ENCODE measurements at regions not wholly inside any gene's neighbourhood (a gene's known extent, or its start where the extent isn't known, plus 50 kb on each side); places are given as distances from the start of the nearest gene placed in this dataset.

DNA sequence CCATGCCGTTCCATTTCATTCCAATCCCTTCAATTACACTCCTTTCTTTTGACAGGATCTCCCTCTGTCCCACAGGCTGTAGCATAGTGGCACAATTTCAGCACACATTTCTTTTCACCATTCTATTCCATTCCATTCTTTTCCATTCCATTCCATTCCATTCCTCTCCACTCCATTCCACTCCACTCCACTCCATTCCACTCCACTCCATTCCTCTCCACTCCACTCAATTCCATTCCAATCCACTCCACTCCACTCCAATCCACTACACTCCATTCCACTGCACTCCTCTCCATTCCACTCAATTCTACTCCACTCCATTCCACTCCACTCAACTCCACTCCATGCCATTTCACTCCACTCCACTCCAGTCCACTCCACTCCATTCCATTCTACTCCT lies 1495.1 kb downstream of the TSPY10 start:
- intact Hi-C loops (cut with DNase I; ENCODE audit: low total_unique reads) (no loop called here), in situ Hi-C loops (cut with MboI; ENCODE audit: low pct_ligation_motif_present in 1 of 4, low pct_unique_long_range_greater_than_20kb in 1 of 4, low sequenced_read_pairs in 3 of 4) (no loop called here)
- WGBS, 2 donors (ENCODE audit: low coverage in 1 of 2) = 57% methylated on average over 1 of the region's 1 CpG; no CpG with 5 or more reads in 1 of the 2 donors
- H3K9me3 ChIP-seq = no peaks in the 10 kb centered on the region
- H3K4me1 ChIP-seq = no peaks in the 10 kb centered on the region
- H3K4me3 ChIP-seq = no peak overlapping the region
- no peaks in the 10 kb centered on the region for H3K36me3 ChIP-seq
- no peak for DNase-seq
- TF ChIP-seq POLR2A (IDR thresholded peaks at IDR 0.05) = no peak
- TF ChIP-seq, protein P1, sequence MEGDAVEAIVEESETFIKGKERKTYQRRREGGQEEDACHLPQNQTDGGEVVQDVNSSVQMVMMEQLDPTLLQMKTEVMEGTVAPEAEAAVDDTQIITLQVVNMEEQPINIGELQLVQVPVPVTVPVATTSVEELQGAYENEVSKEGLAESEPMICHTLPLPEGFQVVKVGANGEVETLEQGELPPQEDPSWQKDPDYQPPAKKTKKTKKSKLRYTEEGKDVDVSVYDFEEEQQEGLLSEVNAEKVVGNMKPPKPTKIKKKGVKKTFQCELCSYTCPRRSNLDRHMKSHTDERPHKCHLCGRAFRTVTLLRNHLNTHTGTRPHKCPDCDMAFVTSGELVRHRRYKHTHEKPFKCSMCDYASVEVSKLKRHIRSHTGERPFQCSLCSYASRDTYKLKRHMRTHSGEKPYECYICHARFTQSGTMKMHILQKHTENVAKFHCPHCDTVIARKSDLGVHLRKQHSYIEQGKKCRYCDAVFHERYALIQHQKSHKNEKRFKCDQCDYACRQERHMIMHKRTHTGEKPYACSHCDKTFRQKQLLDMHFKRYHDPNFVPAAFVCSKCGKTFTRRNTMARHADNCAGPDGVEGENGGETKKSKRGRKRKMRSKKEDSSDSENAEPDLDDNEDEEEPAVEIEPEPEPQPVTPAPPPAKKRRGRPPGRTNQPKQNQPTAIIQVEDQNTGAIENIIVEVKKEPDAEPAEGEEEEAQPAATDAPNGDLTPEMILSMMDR (IDR thresholded peaks at IDR 0.05) = no peak
- TF ChIP-seq POLR2AphosphoS5 (IDR thresholded peaks at IDR 0.05) = no peak
- TF ChIP-seq EP300 (IDR thresholded peaks at IDR 0.05; ENCODE audit: low read depth) = no peak
- no peaks in the 10 kb centered on the region for H3K27me3 ChIP-seq
- no peak overlapping the region for H3K27ac ChIP-seq

DNA sequence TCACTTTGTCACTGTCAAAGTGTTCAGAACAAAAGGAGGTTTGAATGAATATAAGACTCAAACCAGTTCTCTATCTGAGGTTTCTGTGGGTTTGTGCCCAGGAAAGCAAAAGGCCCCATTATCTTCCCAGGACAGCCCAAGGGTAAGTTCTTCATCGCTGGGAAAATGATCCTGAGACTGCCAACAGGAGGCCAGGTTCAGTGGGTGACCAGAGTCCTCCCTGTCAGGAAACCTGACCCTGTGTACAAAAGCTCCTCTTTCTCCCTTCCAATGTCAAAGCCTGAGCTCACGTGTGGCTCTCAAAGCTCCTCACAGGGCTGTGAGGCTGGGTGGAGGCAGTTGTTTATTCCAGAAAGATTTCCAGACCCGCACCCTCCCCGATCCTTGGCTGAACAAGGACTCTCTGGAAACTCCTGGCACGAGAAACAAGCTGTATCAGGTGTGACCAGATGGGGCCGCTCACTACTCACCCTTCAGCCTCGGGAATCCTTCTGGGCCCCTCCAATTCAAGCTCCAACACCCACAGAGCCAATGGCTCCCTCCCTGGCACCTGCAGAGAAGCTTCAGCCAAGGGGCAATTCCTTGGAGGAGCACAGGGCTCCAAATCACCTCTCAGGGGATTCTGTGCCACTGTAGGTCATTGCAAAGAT lies 1516.7 kb downstream of the TSPY10 start:
- H3K9me3 ChIP-seq = no peaks in the 10 kb centered on the region
- no peaks in the 10 kb centered on the region for H3K36me3 ChIP-seq
- in situ Hi-C loops (cut with MboI; ENCODE audit: low pct_ligation_motif_present in 1 of 4, low pct_unique_long_range_greater_than_20kb in 1 of 4, low sequenced_read_pairs in 3 of 4) = no loop called here
- no peak overlapping the region for H3K27ac ChIP-seq
- DNase-seq = no peak
- no peaks in the 10 kb centered on the region for H3K27me3 ChIP-seq
- WGBS, 2 donors (ENCODE audit: low coverage in 1 of 2) = no CpG with 5 or more reads among the region's 7 CpGs
- TF ChIP-seq, protein P1 (IDR thresholded peaks at IDR 0.05) = no peak
- no peak for TF ChIP-seq POLR2AphosphoS5 (IDR thresholded peaks at IDR 0.05)
- no peaks in the 10 kb centered on the region for H3K4me1 ChIP-seq
- H3K4me3 ChIP-seq = no peak overlapping the region
- intact Hi-C loops (cut with DNase I; ENCODE audit: low total_unique reads) = no loop called here

DNA sequence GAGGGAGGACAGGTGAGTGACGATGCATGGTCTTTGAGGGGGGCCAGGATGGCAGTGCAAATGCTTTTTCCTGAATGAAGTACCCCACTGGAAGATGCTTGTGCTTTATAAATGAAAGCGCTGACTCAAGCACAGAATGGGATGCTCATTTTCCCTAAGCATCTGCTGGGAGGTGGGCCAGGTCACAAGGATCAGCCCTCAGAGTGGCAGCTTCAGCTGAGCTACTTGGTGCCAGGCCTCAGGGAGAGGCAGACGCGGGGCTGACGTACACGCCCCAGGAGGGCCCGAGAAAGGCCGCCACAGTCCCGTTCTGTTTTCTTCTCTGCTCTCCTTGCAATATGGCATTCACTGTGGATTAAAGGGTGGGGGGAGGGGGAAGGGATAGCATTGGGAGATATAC lies 1535.8 kb downstream of the TSPY10 start:
- in situ Hi-C loops (cut with MboI; ENCODE audit: low pct_ligation_motif_present in 1 of 4, low pct_unique_long_range_greater_than_20kb in 1 of 4, low sequenced_read_pairs in 3 of 4) (no loop called here), intact Hi-C loops (cut with DNase I; ENCODE audit: low total_unique reads) (no loop called here)
- WGBS, 2 donors (ENCODE audit: low coverage in 1 of 2) = no CpG with 5 or more reads among the region's 9 CpGs
- H3K36me3 ChIP-seq = no peaks in the 10 kb centered on the region
- DNase-seq = no peak
- H3K9me3 ChIP-seq = no peaks in the 10 kb centered on the region
- H3K4me3 ChIP-seq = no peak overlapping the region
- no peak overlapping the region for H3K27ac ChIP-seq
- no peaks in the 10 kb centered on the region for H3K27me3 ChIP-seq
- H3K4me1 ChIP-seq = no peaks in the 10 kb centered on the region
- TF ChIP-seq POLR2A (IDR thresholded peaks at IDR 0.05) (no peak), EP300 (IDR thresholded peaks at IDR 0.05; ENCODE audit: low read depth) (no peak), POLR2AphosphoS5 (IDR thresholded peaks at IDR 0.05) (no peak)
- TF ChIP-seq, protein P1 (IDR thresholded peaks at IDR 0.05) = no peak

DNA sequence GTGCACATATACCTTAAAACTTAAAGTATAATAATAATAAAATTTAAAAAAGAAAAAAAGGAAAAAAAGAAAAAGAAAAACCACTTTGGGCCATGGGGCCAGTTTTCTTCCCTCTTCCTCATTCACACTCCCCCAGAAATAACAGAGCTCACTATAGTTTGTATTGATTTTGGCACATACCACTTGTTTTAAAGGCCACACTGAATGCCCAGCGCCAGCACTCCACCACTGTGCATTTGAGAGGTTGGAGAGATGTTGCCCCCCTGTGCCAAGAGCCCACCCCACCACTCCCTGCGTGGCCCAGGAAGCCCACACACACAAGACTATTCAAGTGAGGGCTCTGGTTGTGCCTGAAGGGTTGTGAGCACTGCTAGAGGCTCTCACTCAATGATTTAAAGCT lies 1536.3 kb downstream of the TSPY10 start:
- Histone ChIP-seq H3K4me1 (no peaks in the 10 kb centered on the region), H3K4me3 (no peak overlapping the region), H3K27me3 (no peaks in the 10 kb centered on the region), H3K9me3 (no peaks in the 10 kb centered on the region), H3K36me3 (no peaks in the 10 kb centered on the region), H3K27ac (no peak overlapping the region)
- no CpG with 5 or more reads among the region's 2 CpGs for WGBS, 2 donors (ENCODE audit: low coverage in 1 of 2)
- no peak for DNase-seq
- in situ Hi-C loops (cut with MboI; ENCODE audit: low pct_ligation_motif_present in 1 of 4, low pct_unique_long_range_greater_than_20kb in 1 of 4, low sequenced_read_pairs in 3 of 4) (no loop called here), intact Hi-C loops (cut with DNase I; ENCODE audit: low total_unique reads) (no loop called here)
- no peak for TF ChIP-seq POLR2A (IDR thresholded peaks at IDR 0.05)
- no peak for TF ChIP-seq POLR2AphosphoS5 (IDR thresholded peaks at IDR 0.05)
- TF ChIP-seq, protein P1 (IDR thresholded peaks at IDR 0.05) = no peak
- TF ChIP-seq EP300 (IDR thresholded peaks at IDR 0.05; ENCODE audit: low read depth) = no peak

Measured in transverse colon (tissue), 4 donors.